DND-41 (cell line): ENCODE measurements at regions not wholly inside any gene's neighbourhood (a gene's known extent, or its start where the extent isn't known, plus 50 kb on each side); places are given as distances from the start of the nearest gene placed in this dataset.

Experiments
- ATAC-seq: fragments of 200-7000 bp; cut with Tn5 transposase; 3 replicates; pipeline ENCODE4 v1.9.1; 2021; ENCODE audit warnings: low read depth; ENCODE audit not compliant: insufficient read depth
- DNase-seq: peaks from one replicate; pipeline ENCODE4 v3.0.0-alpha.2; 2020
- H2AFZ ChIP-seq: 2 replicates; pipeline ENCODE4 v1.6.0; 2012; ENCODE audit warnings: low read depth, low read length
- H3K27ac ChIP-seq: 2 replicates; pipeline ENCODE4 v1.5.1; 2012; ENCODE audit warnings: low read length, inconsistent platforms
- H3K27me3 ChIP-seq: fragments of 200-600 bp; sonication (generic); 2 replicates; pipeline ENCODE4 v1.6.0; 2012; ENCODE audit warnings: low read length, mild to moderate bottlenecking, inconsistent platforms; ENCODE audit not compliant: insufficient read depth, poor library complexity
- H3K36me3 ChIP-seq: 2 replicates; pipeline ENCODE4 v1.5.1; 2012; ENCODE audit warnings: low read length, inconsistent platforms; ENCODE audit not compliant: insufficient read depth
- H3K4me1 ChIP-seq: 2 replicates; pipeline ENCODE4 v1.5.1; 2012; ENCODE audit warnings: mild to moderate bottlenecking, low read length; ENCODE audit not compliant: insufficient read depth
- H3K4me2 ChIP-seq: 2 replicates; pipeline ENCODE4 v1.6.0; 2012; ENCODE audit warnings: mild to moderate bottlenecking, moderate library complexity, low read length, inconsistent platforms; ENCODE audit not compliant: insufficient read depth
- H3K4me3 ChIP-seq, 2 experiments: fragments of 200-600 bp in 1 of 2; shearing (Covaris generic) in 1 of 2; 2 replicates each; pipeline ENCODE4 v1.5.1; 2012 to 2016; ENCODE audit warnings: inconsistent platforms in 2 of 2, low read length in 2 of 2, mild to moderate bottlenecking in 2 of 2, low read depth in 1 of 2, moderate library complexity in 1 of 2
- H3K79me2 ChIP-seq: 2 replicates; pipeline ENCODE4 v1.6.0; 2012; ENCODE audit warnings: low read length, inconsistent platforms; ENCODE audit not compliant: insufficient read depth
- H3K9ac ChIP-seq: 2 replicates; pipeline ENCODE4 v1.6.0; 2012; ENCODE audit warnings: low read depth, mild to moderate bottlenecking, inconsistent platforms, low read length, moderate library complexity
- H3K9me3 ChIP-seq: 2 replicates; pipeline ENCODE4 v1.5.1; 2012; ENCODE audit warnings: low read length, moderate library complexity, mild to moderate bottlenecking, inconsistent platforms; ENCODE audit not compliant: insufficient read depth, severe bottlenecking
- H4K20me1 ChIP-seq: 2 replicates; pipeline ENCODE4 v1.6.0; 2012; ENCODE audit warnings: low read length; ENCODE audit not compliant: insufficient read depth
- CTCF ChIP-seq: IDR thresholded peaks from 2 replicates; pipeline ENCODE4 v1.5.1; 2012; ENCODE audit warnings: borderline replicate concordance, low read length, moderate library complexity, mild to moderate bottlenecking; ENCODE audit not compliant: poor library complexity, severe bottlenecking; ENCODE audit errors: extremely low read depth
- EZH2 ChIP-seq: IDR thresholded peaks from 3 replicates; pipeline ENCODE4 v1.6.1; 2012; ENCODE audit warnings: borderline replicate concordance, low read depth, mild to moderate bottlenecking, moderate library complexity, low read length, inconsistent platforms; ENCODE audit not compliant: severe bottlenecking

DNA sequence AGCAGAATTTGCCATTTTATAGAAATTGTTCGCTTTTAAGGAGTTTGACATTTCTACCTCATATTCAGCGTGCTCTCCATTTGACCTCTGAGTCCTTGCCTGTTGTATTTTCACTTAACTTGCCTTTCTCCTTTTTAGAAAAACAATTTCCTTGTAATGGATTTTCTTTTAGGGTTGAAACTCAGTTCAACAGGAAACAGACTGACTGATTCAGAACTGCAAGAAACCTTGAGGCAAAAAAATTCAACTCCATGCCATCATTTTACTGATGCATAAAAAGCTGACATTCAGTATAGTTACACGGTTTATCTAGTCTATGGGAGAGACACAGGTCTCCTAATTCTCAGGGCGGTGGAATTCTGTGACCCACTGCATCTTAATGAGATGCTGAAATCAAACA is 59.8 kb downstream of the MRPS30 start:
- Histone ChIP-seq H3K4me1 (no peaks in the 10 kb centered on the region), H2AFZ (no peak overlapping the region), H4K20me1 (no peaks in the 10 kb centered on the region), H3K4me2 (no peak overlapping the region), H3K27me3 (no peaks in the 10 kb centered on the region), H3K79me2 (no peaks in the 10 kb centered on the region), H3K4me3 (no peak overlapping the region), H3K36me3 (no peaks in the 10 kb centered on the region), H3K9ac (no peak overlapping the region), H3K27ac (no peak overlapping the region), H3K9me3 (no peaks in the 10 kb centered on the region)
- DNase-seq (no peak), ATAC-seq (no peak)
- TF ChIP-seq CTCF, result no peak
- no peak for TF ChIP-seq EZH2

DNA sequence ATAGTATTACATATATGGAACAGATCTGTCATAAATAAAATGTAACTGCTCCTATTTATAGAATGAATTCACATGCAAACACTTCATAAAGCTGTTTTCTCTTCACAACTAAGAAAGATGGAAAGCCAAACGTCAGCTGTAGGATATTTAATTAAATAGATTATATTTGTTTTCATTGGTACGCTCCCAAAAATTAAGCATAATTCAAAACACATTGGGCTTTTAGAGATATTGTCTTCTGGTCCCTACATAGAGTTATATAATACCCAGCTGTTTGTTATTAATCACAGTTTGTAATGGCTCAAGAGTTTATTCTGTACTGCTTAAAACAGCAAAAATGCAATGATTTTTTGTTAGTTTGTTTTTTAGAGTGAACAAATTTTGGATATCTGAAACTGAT is 61.2 kb downstream of the MRPS30 start:
- no peak for DNase-seq
- H3K79me2 ChIP-seq, result no peaks in the 10 kb centered on the region
- no peaks in the 10 kb centered on the region for H3K27me3 ChIP-seq
- H3K4me3 ChIP-seq, result no peak overlapping the region
- no peaks in the 10 kb centered on the region for H4K20me1 ChIP-seq
- TF ChIP-seq CTCF, result no peak
- no peak for TF ChIP-seq EZH2
- H3K4me1 ChIP-seq, result no peaks in the 10 kb centered on the region
- no peak overlapping the region for H2AFZ ChIP-seq
- ATAC-seq, result no peak
- H3K4me2 ChIP-seq, result no peak overlapping the region
- no peaks in the 10 kb centered on the region for H3K36me3 ChIP-seq
- no peak overlapping the region for H3K9ac ChIP-seq
- H3K27ac ChIP-seq, result no peak overlapping the region
- H3K9me3 ChIP-seq, result no peaks in the 10 kb centered on the region

- no peak overlapping the region for H3K27ac ChIP-seq
- no peaks in the 10 kb centered on the region for H3K9me3 ChIP-seq
- H3K79me2 ChIP-seq, result no peaks in the 10 kb centered on the region
- no peaks in the 10 kb centered on the region for H3K4me1 ChIP-seq
- H3K4me2 ChIP-seq, result no peak overlapping the region
- H3K36me3 ChIP-seq, result no peaks in the 10 kb centered on the region
- no peak for DNase-seq
- no peak overlapping the region for H3K9ac ChIP-seq
- TF ChIP-seq EZH2, result no peak
- TF ChIP-seq CTCF, result no peak
- no peak for ATAC-seq
- H3K27me3 ChIP-seq, result no peaks in the 10 kb centered on the region
- H4K20me1 ChIP-seq, result no peaks in the 10 kb centered on the region
- no peak overlapping the region for H2AFZ ChIP-seq
- no peak overlapping the region for H3K4me3 ChIP-seq
These were observed 61.7 kb downstream of the MRPS30 start for GRCh38 chr5:44870430-44870829.

DNA sequence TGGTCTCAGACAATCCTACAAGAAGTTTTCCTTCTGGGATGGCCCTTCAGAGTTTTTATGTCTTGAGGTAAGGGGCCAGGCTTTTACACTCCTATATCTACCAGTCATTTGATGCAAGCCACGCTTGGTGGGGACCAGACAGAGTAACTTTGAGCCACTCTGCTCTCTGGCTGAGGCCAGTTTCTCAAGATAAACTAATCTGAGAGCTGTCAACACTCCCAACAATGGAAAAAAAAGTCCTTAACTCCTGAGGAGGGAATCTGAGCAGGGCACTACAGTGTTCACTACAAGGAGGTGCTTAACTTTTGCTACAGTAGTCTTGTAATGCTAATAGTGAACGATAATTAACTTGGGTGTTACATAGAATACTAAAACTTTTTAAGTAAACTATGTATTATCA is 62.7 kb downstream of the MRPS30 start:
- no peak overlapping the region for H3K9ac ChIP-seq
- H3K4me3 ChIP-seq, result no peak overlapping the region
- ATAC-seq (no peak), DNase-seq (no peak)
- H3K36me3 ChIP-seq, result no peaks in the 10 kb centered on the region
- no peak overlapping the region for H3K4me2 ChIP-seq
- no peak overlapping the region for H3K27ac ChIP-seq
- no peaks in the 10 kb centered on the region for H4K20me1 ChIP-seq
- no peaks in the 10 kb centered on the region for H3K9me3 ChIP-seq
- no peaks in the 10 kb centered on the region for H3K27me3 ChIP-seq
- no peaks in the 10 kb centered on the region for H3K79me2 ChIP-seq
- H2AFZ ChIP-seq, result no peak overlapping the region
- TF ChIP-seq CTCF, result no peak
- TF ChIP-seq EZH2, result no peak
- H3K4me1 ChIP-seq, result no peaks in the 10 kb centered on the region
